ENCODE measurements at regions not wholly inside any gene's neighbourhood (a gene's known extent, or its start where the extent isn't known, plus 50 kb on each side); places are given as distances from the start of the nearest gene placed in this dataset.

- no peak for ATAC-seq
- TF ChIP-seq, protein P1, sequence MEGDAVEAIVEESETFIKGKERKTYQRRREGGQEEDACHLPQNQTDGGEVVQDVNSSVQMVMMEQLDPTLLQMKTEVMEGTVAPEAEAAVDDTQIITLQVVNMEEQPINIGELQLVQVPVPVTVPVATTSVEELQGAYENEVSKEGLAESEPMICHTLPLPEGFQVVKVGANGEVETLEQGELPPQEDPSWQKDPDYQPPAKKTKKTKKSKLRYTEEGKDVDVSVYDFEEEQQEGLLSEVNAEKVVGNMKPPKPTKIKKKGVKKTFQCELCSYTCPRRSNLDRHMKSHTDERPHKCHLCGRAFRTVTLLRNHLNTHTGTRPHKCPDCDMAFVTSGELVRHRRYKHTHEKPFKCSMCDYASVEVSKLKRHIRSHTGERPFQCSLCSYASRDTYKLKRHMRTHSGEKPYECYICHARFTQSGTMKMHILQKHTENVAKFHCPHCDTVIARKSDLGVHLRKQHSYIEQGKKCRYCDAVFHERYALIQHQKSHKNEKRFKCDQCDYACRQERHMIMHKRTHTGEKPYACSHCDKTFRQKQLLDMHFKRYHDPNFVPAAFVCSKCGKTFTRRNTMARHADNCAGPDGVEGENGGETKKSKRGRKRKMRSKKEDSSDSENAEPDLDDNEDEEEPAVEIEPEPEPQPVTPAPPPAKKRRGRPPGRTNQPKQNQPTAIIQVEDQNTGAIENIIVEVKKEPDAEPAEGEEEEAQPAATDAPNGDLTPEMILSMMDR (IDR thresholded peaks at IDR 0.05), result no peak
- TF ChIP-seq POLR2A (IDR thresholded peaks at IDR 0.05), result no peak
- H3K27me3 ChIP-seq, result no peaks in the 10 kb centered on the region
- H3K4me3 ChIP-seq, result no peak overlapping the region
- H3K4me1 ChIP-seq, result no peaks in the 10 kb centered on the region
- intact Hi-C loops (cut with DNase I), result no loop called here
- 51 to 71% (median 63%) methylated on average over 5 of the region's 5 CpGs for WGBS, 4 donors
- H3K27ac ChIP-seq, result no peak overlapping the region
- no peak for DNase-seq
- H3K36me3 ChIP-seq, result no peaks in the 10 kb centered on the region
- no peaks in the 10 kb centered on the region for H3K9me3 ChIP-seq
Observed at GRCh38 chrX:124641737-124642491, 295.6 kb downstream of the SH2D1A start.

DNA sequence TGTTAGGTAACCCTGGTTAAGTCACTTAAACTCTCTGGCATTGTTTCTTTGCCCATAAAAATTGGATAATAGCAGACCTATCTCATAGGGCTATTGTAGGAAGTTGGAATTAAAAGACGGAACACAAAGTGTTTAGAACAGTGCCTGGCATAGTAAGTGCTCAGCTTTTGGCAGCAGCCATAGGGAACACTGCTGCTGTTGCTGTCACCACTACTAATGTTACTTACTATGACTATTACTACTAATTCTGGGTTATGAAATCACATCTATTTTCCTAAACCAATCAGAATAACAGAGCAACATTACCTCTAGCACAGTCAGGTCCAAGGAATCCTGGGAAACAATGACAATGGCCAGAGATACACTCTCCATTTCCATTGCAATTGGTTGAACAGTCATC lies 300.0 kb downstream of the SH2D1A start:
- Histone ChIP-seq H3K27me3 (no peaks in the 10 kb centered on the region), H3K36me3 (no peaks in the 10 kb centered on the region), H3K4me3 (no peak overlapping the region), H3K4me1 (no peaks in the 10 kb centered on the region), H3K27ac (no peak overlapping the region), H3K9me3 (no peaks in the 10 kb centered on the region)
- DNase-seq (no peak), ATAC-seq (no peak)
- intact Hi-C loops (cut with DNase I), result no loop called here
- TF ChIP-seq POLR2A (IDR thresholded peaks at IDR 0.05), result no peak
- TF ChIP-seq, protein P1 (IDR thresholded peaks at IDR 0.05), result no peak
- 48 to 81% (median 67%) methylated on average over 1 of the region's 1 CpG for WGBS, 4 donors

- intact Hi-C loops (cut with DNase I), result no loop called here
- no peaks in the 10 kb centered on the region for H3K36me3 ChIP-seq
- 42 to 72% (median 59%) methylated on average over 4 of the region's 4 CpGs for WGBS, 4 donors
- no peaks in the 10 kb centered on the region for H3K9me3 ChIP-seq
- DNase-seq (no peak), ATAC-seq (no peak)
- no peak overlapping the region for H3K4me3 ChIP-seq
- H3K27me3 ChIP-seq, result no peaks in the 10 kb centered on the region
- no peaks in the 10 kb centered on the region for H3K4me1 ChIP-seq
- H3K27ac ChIP-seq, result no peak overlapping the region
- TF ChIP-seq POLR2A (IDR thresholded peaks at IDR 0.05), result no peak
- TF ChIP-seq, protein P1 (IDR thresholded peaks at IDR 0.05), result no peak
Observed at GRCh38 chrX:124651031-124651430, 304.7 kb downstream of the SH2D1A start.

DNA sequence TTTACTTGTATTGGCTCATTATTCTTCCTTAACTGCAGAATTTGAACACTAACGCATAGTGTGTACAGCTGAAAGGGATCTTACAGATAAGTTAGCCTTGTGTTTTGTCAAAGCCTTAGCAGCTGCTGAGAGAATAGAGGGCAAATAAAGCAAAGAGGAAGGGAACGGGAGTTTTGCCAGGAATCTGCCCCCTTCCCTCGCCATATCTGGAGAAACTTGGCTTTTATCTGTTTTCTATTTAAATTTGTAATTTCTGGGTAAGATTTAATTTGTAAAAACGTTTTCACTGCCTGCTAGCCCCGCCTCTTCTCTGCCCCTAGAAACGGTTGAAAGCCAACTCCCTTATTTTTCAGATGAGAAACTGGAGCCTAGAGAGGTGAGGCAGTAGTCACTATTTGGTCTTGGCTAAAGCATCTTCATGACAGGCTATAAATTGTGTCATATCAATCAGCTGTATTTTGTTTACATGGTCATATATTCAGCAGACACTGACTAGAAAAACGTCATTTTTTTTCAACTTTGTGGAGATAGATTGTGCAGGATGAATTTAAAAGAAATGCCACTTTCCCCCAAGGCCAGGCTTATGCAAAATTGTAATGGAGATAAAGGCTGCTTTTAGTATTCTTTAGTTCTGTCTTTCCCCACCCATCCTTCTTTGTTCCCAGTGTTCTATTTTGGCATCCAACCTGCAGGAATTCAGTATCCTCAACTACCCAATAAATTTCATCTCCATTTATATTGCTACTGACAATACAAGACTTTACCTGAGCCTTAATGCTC lies 319.4 kb downstream of the SH2D1A start:
- 24 to 30% (median 25%) methylated on average over 7 of the region's 7 CpGs for WGBS, 4 donors
- no peaks in the 10 kb centered on the region for H3K36me3 ChIP-seq
- intact Hi-C loops (cut with DNase I), result no loop called here
- H3K27me3 ChIP-seq, result no peaks in the 10 kb centered on the region
- no peak overlapping the region for H3K4me3 ChIP-seq
- DNase-seq, result no peak
- H3K9me3 ChIP-seq, result no peaks in the 10 kb centered on the region
- TF ChIP-seq, protein P1 (IDR thresholded peaks at IDR 0.05), result no peak
- TF ChIP-seq POLR2A (IDR thresholded peaks at IDR 0.05), result no peak
- H3K4me1 ChIP-seq, result no peaks in the 10 kb centered on the region
- no peak overlapping the region for H3K27ac ChIP-seq
- ATAC-seq, result no peak

Measured in heart left ventricle (tissue), 16 donors.